HEK293 (cell line): ENCODE measurements at regions not wholly inside any gene's neighbourhood (a gene's known extent, or its start where the extent isn't known, plus 50 kb on each side); places are given as distances from the start of the nearest gene placed in this dataset.

Experiments used
- CTCF ChIA-PET: fragments of 350-600 bp; formaldehyde crosslinking; extraction: SDS; loops from one replicate; lab custom pipeline; 2021; ENCODE audit warnings: antibody characterized with exemption; lab: Yijun Ruan, JAX
- POLR2A ChIA-PET: fragments of 300-600 bp; formaldehyde crosslinking; extraction: SDS; loops from one replicate; lab custom pipeline; 2020; ENCODE audit warnings: antibody characterized with exemption, inconsistent platforms; lab: Yijun Ruan, JAX
- H3K27ac ChIP-seq: fragments of 200-500 bp; sonication (Bioruptor generic); 2 replicates; pipeline ENCODE4 v1.5.1; 2014; ENCODE audit warnings: low read depth, low read length, control low read depth, inconsistent platforms; ENCODE audit errors: extremely low read depth
- H3K36me3 ChIP-seq, 2 experiments: fragments of 200-500 bp in 1 of 2; sonication (Bioruptor generic) in 1 of 2; 1 replicate in 1 of 2; 2 replicates in 1 of 2; pipeline ENCODE4 v1.5.1; 2014 to 2017; ENCODE audit warnings: inconsistent platforms in 2 of 2, low read length in 2 of 2; ENCODE audit not compliant: control insufficient read depth in 2 of 2, insufficient read depth in 1 of 2
- H3K4me1 ChIP-seq: fragments of 200-500 bp; sonication (Bioruptor generic); 2 replicates; pipeline ENCODE4 v1.5.1; 2014; ENCODE audit warnings: mild to moderate bottlenecking, low read length, inconsistent platforms; ENCODE audit not compliant: control insufficient read depth, insufficient read depth
- H3K4me3 ChIP-seq: 2 replicates; pipeline ENCODE4 v1.5.1; 2011; ENCODE audit warnings: low read depth, mild to moderate bottlenecking, control low read depth, low read length, moderate library complexity
- H3K9me3 ChIP-seq: fragments of 200-500 bp; sonication (Bioruptor generic); 2 replicates; pipeline ENCODE4 v1.5.1; 2014; ENCODE audit warnings: low read depth, low read length, inconsistent platforms; ENCODE audit not compliant: control insufficient read depth, insufficient read depth
- REPIN1 ChIP-seq: fragments of 450-650 bp; formaldehyde crosslinking; IDR thresholded peaks from 2 replicates; pipeline ENCODE4 v1.5.1; 2017; ENCODE audit warnings: missing biosample characterization, missing genetic modification characterization, low read depth
- ZBTB20 ChIP-seq: fragments of 450-650 bp; formaldehyde crosslinking; IDR thresholded peaks from 2 replicates; pipeline ENCODE4 v1.5.1; 2016; ENCODE audit warnings: missing biosample characterization, missing genetic modification characterization
- ZBTB48 ChIP-seq: fragments of 450-650 bp; formaldehyde crosslinking; IDR thresholded peaks from 2 replicates; pipeline ENCODE4 v1.5.1; 2016; ENCODE audit warnings: missing biosample characterization, missing genetic modification characterization
- ZBTB7A ChIP-seq: fragments of 450-650 bp; formaldehyde crosslinking; IDR thresholded peaks from 2 replicates; pipeline ENCODE4 v1.5.1; 2016; ENCODE audit warnings: low read depth, missing biosample characterization, missing genetic modification characterization
- ZBTB8A ChIP-seq: fragments of 450-650 bp; formaldehyde crosslinking; IDR thresholded peaks from 2 replicates; pipeline ENCODE4 v1.5.1; 2016; ENCODE audit warnings: missing biosample characterization, missing genetic modification characterization
- ZEB2 ChIP-seq: fragments of 450-650 bp; formaldehyde crosslinking; IDR thresholded peaks from 2 replicates; pipeline ENCODE4 v1.5.1; 2016; ENCODE audit warnings: missing biosample characterization, missing genetic modification characterization
- ZNF112 ChIP-seq: fragments of 450-650 bp; formaldehyde crosslinking; IDR thresholded peaks from 2 replicates; pipeline ENCODE4 v1.5.0; 2017; ENCODE audit warnings: missing biosample characterization, missing genetic modification characterization
- ZNF138 ChIP-seq: fragments of 450-650 bp; formaldehyde crosslinking; IDR thresholded peaks from 2 replicates; pipeline ENCODE4 v1.5.1; 2016; ENCODE audit warnings: missing biosample characterization, missing genetic modification characterization, borderline replicate concordance
- ZNF221 ChIP-seq: fragments of 450-650 bp; formaldehyde crosslinking; IDR thresholded peaks from 2 replicates; pipeline ENCODE4 v1.5.1; 2017; ENCODE audit warnings: missing biosample characterization, missing genetic modification characterization, borderline replicate concordance
- ZNF24 ChIP-seq: fragments of 450-650 bp; formaldehyde crosslinking; IDR thresholded peaks from 2 replicates; pipeline ENCODE4 v1.5.1; 2016; ENCODE audit warnings: missing biosample characterization, missing genetic modification characterization
- ZNF324 ChIP-seq: fragments of 450-650 bp; formaldehyde crosslinking; IDR thresholded peaks from 2 replicates; pipeline ENCODE4 v1.5.1; 2016; ENCODE audit warnings: missing biosample characterization, missing genetic modification characterization
- ZNF335 ChIP-seq: fragments of 450-650 bp; formaldehyde crosslinking; conservative IDR thresholded peaks from 2 replicates; pipeline ENCODE4 v1.5.1; 2016; ENCODE audit warnings: missing biosample characterization, missing genetic modification characterization
- ZNF433 ChIP-seq: fragments of 450-650 bp; formaldehyde crosslinking; IDR thresholded peaks from 2 replicates; pipeline ENCODE4 v1.5.1; 2016; ENCODE audit warnings: missing biosample characterization, missing genetic modification characterization, low read depth
- ZNF521 ChIP-seq: fragments of 450-650 bp; formaldehyde crosslinking; IDR thresholded peaks from 2 replicates; pipeline ENCODE4 v1.5.1; 2017; ENCODE audit warnings: missing biosample characterization, mild to moderate bottlenecking, missing genetic modification characterization
- ZNF549 ChIP-seq: fragments of 450-650 bp; IDR thresholded peaks from 2 replicates; pipeline ENCODE4 v1.5.1; 2018; ENCODE audit warnings: missing biosample characterization, missing genetic modification characterization, mild to moderate bottlenecking, inconsistent platforms, moderate library complexity
- ZNF585B ChIP-seq: fragments of 450-650 bp; formaldehyde crosslinking; IDR thresholded peaks from 2 replicates; pipeline ENCODE4 v1.5.1; 2016; ENCODE audit warnings: missing biosample characterization, missing genetic modification characterization
- ZNF626 ChIP-seq: fragments of 450-650 bp; sonication (Bioruptor Pico); formaldehyde crosslinking; IDR thresholded peaks from 2 replicates; pipeline ENCODE4 v1.5.1; 2018; ENCODE audit warnings: missing biosample characterization, missing genetic modification characterization, inconsistent platforms
- ZNF776 ChIP-seq: fragments of 450-650 bp; formaldehyde crosslinking; IDR thresholded peaks from 2 replicates; pipeline ENCODE4 v1.5.0; 2017; ENCODE audit warnings: missing biosample characterization, missing genetic modification characterization, borderline replicate concordance
- TF ChIP-seq, protein P1 (sequence below): fragments of 450-650 bp; formaldehyde crosslinking; IDR thresholded peaks from 2 replicates; pipeline ENCODE4 v1.5.1; 2016; ENCODE audit warnings: missing biosample characterization, missing genetic modification characterization
- TF ChIP-seq, protein P2 (sequence below): fragments of 450-650 bp; formaldehyde crosslinking; IDR thresholded peaks from 2 replicates; pipeline ENCODE4 v1.5.1; 2016; ENCODE audit warnings: missing biosample characterization, missing genetic modification characterization, borderline replicate concordance
- TF ChIP-seq, protein P3 (sequence below): fragments of 450-650 bp; formaldehyde crosslinking; IDR thresholded peaks from 2 replicates; pipeline ENCODE4 v1.5.1; 2016; ENCODE audit warnings: missing biosample characterization, missing genetic modification characterization
- TF ChIP-seq, protein P4 (sequence below): fragments of 450-650 bp; formaldehyde crosslinking; IDR thresholded peaks from 2 replicates; pipeline ENCODE4 v1.5.1; 2016; ENCODE audit warnings: missing biosample characterization, missing genetic modification characterization

DNA sequence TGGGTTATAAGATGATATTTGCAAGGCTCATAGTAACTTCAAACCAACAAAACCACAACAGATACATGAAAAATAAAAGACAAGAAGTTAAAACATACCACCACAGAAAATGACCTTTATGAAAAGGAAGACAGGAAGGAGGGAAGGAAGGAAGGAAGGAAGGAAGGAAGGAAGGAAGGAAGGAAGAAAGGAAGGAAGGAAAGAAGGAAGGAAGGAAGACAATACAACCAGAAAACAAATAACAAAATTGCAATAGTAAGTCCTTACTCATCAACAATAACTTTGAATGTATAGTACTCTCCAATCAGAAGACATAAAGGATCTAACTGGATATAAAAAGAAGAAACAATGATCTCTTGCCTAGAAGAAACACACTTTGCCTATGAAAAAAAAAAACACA, 287.4 kb upstream of the DCBLD2 start:
- Histone ChIP-seq H3K9me3 (no peaks in the 10 kb centered on the region), H3K4me3 (no peak overlapping the region), H3K27ac (no peak overlapping the region), H3K4me1 (no peaks in the 10 kb centered on the region), H3K36me3 (no peaks in the 10 kb centered on the region)
- TF ChIP-seq ZNF324 (tag by site-specific recombination): no peak
- TF ChIP-seq ZEB2: no peak
- TF ChIP-seq ZNF521 (tag by site-specific recombination): no peak
- TF ChIP-seq ZBTB8A (tag by site-specific recombination): no peak
- TF ChIP-seq ZBTB7A (tag by site-specific recombination): no peak
- ChIA-PET CTCF (no interaction called here), POLR2A (no interaction called here)

DNA sequence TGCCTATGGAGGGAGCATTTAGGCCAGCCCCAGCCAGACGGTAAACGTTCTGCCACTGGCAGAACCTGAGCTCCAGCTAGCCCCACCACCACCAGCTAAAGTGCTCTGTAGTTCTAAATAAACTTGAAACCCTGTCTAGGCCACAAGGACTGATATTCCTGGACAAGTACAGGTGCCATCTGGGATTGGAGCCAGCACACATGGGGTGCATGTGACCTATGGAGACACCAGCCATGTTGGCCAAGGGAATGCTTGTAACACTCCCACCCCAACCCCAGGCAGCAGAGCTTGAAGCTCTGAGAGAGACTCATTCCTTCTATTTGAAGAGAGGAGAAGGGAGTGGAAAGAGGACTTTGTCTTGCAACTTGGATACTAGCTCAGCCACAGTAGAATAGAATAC, 284.5 kb upstream of the DCBLD2 start:
- ChIA-PET POLR2A (no interaction called here), CTCF (no interaction called here)
- H3K9me3 ChIP-seq: no peaks in the 10 kb centered on the region
- no peaks in the 10 kb centered on the region for H3K4me1 ChIP-seq
- no peak overlapping the region for H3K27ac ChIP-seq
- TF ChIP-seq ZBTB48 (tag by site-specific recombination) (no peak), ZNF112 (tag by site-specific recombination) (no peak), ZBTB20 (tag by site-specific recombination) (no peak), ZNF549 (tag by site-specific recombination) (no peak), ZNF585B (tag by site-specific recombination) (no peak), ZNF776 (no peak), ZNF433 (tag by site-specific recombination) (no peak)
- no peaks in the 10 kb centered on the region for H3K36me3 ChIP-seq
- no peak overlapping the region for H3K4me3 ChIP-seq

DNA sequence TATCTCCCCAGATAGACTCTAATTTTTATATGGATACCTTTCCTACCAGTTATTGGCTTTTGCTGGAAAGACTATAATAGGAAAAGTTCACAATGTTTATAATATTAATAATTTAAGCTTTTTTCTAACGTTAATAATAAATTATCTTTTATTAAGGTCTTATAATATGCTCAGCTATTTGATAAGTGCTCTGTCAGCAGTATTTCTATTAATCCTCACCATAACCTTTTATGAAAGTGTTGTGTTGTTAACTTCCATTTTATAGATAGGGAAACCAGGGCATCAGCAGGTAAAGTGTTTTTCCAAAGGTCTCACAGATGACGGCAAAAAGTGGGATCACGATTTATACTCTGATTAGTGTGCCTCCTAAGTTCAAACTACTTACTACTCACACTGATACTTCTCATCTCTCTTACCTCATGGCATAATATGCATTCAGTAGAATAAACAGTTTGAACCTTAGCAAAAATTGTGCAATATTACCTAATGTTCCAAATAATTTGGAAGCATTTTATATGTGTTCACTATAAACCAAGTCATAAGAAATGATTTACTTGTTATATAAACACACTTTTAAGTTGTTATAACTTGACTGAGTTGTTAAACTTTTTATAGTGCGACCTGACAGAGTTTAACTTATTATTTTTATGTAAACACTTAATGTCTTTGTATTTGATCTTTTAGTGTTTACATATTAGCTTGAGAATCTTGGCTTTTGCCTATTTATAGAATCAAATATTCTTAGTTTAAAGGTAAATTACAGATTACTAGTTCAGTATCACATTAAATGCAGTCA, 274.9 kb upstream of the DCBLD2 start:
- TF ChIP-seq ZNF626 (no peak), ZNF24 (tag by site-specific recombination) (no peak), ZNF221 (tag by site-specific recombination) (no peak), ZNF335 (no peak), ZNF138 (tag by site-specific recombination) (no peak), ZNF324 (tag by site-specific recombination) (no peak), REPIN1 (tag by site-specific recombination) (no peak)
- TF ChIP-seq, protein P1, sequence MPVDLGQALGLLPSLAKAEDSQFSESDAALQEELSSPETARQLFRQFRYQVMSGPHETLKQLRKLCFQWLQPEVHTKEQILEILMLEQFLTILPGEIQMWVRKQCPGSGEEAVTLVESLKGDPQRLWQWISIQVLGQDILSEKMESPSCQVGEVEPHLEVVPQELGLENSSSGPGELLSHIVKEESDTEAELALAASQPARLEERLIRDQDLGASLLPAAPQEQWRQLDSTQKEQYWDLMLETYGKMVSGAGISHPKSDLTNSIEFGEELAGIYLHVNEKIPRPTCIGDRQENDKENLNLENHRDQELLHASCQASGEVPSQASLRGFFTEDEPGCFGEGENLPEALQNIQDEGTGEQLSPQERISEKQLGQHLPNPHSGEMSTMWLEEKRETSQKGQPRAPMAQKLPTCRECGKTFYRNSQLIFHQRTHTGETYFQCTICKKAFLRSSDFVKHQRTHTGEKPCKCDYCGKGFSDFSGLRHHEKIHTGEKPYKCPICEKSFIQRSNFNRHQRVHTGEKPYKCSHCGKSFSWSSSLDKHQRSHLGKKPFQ (tag by site-specific recombination): no peak
- TF ChIP-seq, protein P2, sequence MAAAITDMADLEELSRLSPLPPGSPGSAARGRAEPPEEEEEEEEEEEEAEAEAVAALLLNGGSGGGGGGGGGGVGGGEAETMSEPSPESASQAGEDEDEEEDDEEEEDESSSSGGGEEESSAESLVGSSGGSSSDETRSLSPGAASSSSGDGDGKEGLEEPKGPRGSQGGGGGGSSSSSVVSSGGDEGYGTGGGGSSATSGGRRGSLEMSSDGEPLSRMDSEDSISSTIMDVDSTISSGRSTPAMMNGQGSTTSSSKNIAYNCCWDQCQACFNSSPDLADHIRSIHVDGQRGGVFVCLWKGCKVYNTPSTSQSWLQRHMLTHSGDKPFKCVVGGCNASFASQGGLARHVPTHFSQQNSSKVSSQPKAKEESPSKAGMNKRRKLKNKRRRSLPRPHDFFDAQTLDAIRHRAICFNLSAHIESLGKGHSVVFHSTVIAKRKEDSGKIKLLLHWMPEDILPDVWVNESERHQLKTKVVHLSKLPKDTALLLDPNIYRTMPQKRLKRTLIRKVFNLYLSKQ (tag by site-specific recombination): no peak
- TF ChIP-seq, protein P3, sequence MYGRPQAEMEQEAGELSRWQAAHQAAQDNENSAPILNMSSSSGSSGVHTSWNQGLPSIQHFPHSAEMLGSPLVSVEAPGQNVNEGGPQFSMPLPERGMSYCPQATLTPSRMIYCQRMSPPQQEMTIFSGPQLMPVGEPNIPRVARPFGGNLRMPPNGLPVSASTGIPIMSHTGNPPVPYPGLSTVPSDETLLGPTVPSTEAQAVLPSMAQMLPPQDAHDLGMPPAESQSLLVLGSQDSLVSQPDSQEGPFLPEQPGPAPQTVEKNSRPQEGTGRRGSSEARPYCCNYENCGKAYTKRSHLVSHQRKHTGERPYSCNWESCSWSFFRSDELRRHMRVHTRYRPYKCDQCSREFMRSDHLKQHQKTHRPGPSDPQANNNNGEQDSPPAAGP (tag by site-specific recombination): no peak
- TF ChIP-seq, protein P4, sequence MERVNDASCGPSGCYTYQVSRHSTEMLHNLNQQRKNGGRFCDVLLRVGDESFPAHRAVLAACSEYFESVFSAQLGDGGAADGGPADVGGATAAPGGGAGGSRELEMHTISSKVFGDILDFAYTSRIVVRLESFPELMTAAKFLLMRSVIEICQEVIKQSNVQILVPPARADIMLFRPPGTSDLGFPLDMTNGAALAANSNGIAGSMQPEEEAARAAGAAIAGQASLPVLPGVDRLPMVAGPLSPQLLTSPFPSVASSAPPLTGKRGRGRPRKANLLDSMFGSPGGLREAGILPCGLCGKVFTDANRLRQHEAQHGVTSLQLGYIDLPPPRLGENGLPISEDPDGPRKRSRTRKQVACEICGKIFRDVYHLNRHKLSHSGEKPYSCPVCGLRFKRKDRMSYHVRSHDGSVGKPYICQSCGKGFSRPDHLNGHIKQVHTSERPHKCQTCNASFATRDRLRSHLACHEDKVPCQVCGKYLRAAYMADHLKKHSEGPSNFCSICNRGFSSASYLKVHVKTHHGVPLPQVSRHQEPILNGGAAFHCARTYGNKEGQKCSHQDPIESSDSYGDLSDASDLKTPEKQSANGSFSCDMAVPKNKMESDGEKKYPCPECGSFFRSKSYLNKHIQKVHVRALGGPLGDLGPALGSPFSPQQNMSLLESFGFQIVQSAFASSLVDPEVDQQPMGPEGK: no peak
- POLR2A ChIA-PET: no interaction called here
- H3K4me3 ChIP-seq: no peak overlapping the region
- no peak overlapping the region for H3K27ac ChIP-seq
- no peaks in the 10 kb centered on the region for H3K9me3 ChIP-seq
- CTCF ChIA-PET: no interaction called here
- H3K4me1 ChIP-seq: no peaks in the 10 kb centered on the region
- no peaks in the 10 kb centered on the region for H3K36me3 ChIP-seq
